ENCODE measurements at regions not wholly inside any gene's neighbourhood (a gene's known extent, or its start where the extent isn't known, plus 50 kb on each side); places are given as distances from the start of the nearest gene placed in this dataset.

GRCh38 chr4:45661893-45662292 is 462.0 kb downstream of the GABRG1 start (continued):
- TF ChIP-seq RAD21 (IDR thresholded peaks at IDR 0.05) (no peak), ATF3 (IDR thresholded peaks at IDR 0.05) (no peak), RXRA (IDR thresholded peaks at IDR 0.05) (no peak), GABPA (IDR thresholded peaks at IDR 0.05 in 1 of 2, conservative IDR thresholded peaks at IDR 0.05 in 1 of 2) (no peak), TAF1 (conservative IDR thresholded peaks at IDR 0.05) (no peak), NR2F2 (IDR thresholded peaks at IDR 0.05) (no peak), FOXA2 (IDR thresholded peaks at IDR 0.05) (no peak)

- no peak for TF ChIP-seq SP1 (IDR thresholded peaks at IDR 0.05)
- TF ChIP-seq FOXA1 (IDR thresholded peaks at IDR 0.05): no peak
- TF ChIP-seq GABPA (IDR thresholded peaks at IDR 0.05 in 1 of 2, conservative IDR thresholded peaks at IDR 0.05 in 1 of 2): no peak
- no peak for TF ChIP-seq FOXA2 (IDR thresholded peaks at IDR 0.05)
- TF ChIP-seq ZBTB33 (IDR thresholded peaks at IDR 0.05): no peak
- no peak for TF ChIP-seq HNF4G (IDR thresholded peaks at IDR 0.05)
- TF ChIP-seq, protein P1, sequence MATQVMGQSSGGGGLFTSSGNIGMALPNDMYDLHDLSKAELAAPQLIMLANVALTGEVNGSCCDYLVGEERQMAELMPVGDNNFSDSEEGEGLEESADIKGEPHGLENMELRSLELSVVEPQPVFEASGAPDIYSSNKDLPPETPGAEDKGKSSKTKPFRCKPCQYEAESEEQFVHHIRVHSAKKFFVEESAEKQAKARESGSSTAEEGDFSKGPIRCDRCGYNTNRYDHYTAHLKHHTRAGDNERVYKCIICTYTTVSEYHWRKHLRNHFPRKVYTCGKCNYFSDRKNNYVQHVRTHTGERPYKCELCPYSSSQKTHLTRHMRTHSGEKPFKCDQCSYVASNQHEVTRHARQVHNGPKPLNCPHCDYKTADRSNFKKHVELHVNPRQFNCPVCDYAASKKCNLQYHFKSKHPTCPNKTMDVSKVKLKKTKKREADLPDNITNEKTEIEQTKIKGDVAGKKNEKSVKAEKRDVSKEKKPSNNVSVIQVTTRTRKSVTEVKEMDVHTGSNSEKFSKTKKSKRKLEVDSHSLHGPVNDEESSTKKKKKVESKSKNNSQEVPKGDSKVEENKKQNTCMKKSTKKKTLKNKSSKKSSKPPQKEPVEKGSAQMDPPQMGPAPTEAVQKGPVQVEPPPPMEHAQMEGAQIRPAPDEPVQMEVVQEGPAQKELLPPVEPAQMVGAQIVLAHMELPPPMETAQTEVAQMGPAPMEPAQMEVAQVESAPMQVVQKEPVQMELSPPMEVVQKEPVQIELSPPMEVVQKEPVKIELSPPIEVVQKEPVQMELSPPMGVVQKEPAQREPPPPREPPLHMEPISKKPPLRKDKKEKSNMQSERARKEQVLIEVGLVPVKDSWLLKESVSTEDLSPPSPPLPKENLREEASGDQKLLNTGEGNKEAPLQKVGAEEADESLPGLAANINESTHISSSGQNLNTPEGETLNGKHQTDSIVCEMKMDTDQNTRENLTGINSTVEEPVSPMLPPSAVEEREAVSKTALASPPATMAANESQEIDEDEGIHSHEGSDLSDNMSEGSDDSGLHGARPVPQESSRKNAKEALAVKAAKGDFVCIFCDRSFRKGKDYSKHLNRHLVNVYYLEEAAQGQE (IDR thresholded peaks at IDR 0.05): no peak
- no peak for TF ChIP-seq HNF4A (conservative IDR thresholded peaks at IDR 0.05)
- no peak for TF ChIP-seq TAF1 (conservative IDR thresholded peaks at IDR 0.05)
- no peak for TF ChIP-seq RXRA (IDR thresholded peaks at IDR 0.05)
- no peak for TF ChIP-seq ATF3 (IDR thresholded peaks at IDR 0.05)
- no peak for TF ChIP-seq NR2F2 (IDR thresholded peaks at IDR 0.05)
- H3K9ac ChIP-seq (ENCODE audit: low read depth in 1 of 2, low read length in 2 of 2): no peak overlapping the region
- H3K4me1 ChIP-seq (ENCODE audit: control insufficient read depth in 4 of 4, insufficient read depth in 4 of 4, low read length in 3 of 4): peaks cover 0 to 3% (median 0%) of the 10 kb centered on the region in 4 donors
- no peaks in the 10 kb centered on the region for H3K27me3 ChIP-seq (ENCODE audit: control insufficient read depth in 4 of 4, insufficient read depth in 4 of 4, low read length in 3 of 4)
- 86% methylated on average over 1 of the region's 1 CpG for WGBS
- no peak for DNase-seq (ENCODE audit: low spot score)
- H3K36me3 ChIP-seq (ENCODE audit: control insufficient read depth in 4 of 4, insufficient read depth in 3 of 4, low read depth in 1 of 4, low read length in 3 of 4): no peaks in the 10 kb centered on the region
- H3K9me3 ChIP-seq (ENCODE audit: control insufficient read depth in 4 of 4, low read length in 3 of 4): no peaks in the 10 kb centered on the region
- H3K4me3 ChIP-seq (ENCODE audit: low read depth in 1 of 3, low read length in 3 of 3): no peak overlapping the region
- H3K27ac ChIP-seq (ENCODE audit: low read depth in 1 of 2, low read length in 2 of 2): no peak overlapping the region
Observed at GRCh38 chr4:45650545-45650944, 473.3 kb downstream of the GABRG1 start.

- no peak overlapping the region for H3K4me3 ChIP-seq (ENCODE audit: low read depth in 1 of 3, low read length in 3 of 3)
- peaks cover 0 to 3% (median 0%) of the 10 kb centered on the region in 4 donors for H3K4me1 ChIP-seq (ENCODE audit: control insufficient read depth in 4 of 4, insufficient read depth in 4 of 4, low read length in 3 of 4)
- no peaks in the 10 kb centered on the region for H3K9me3 ChIP-seq (ENCODE audit: control insufficient read depth in 4 of 4, low read length in 3 of 4)
- no peak overlapping the region for H3K9ac ChIP-seq (ENCODE audit: low read depth in 1 of 2, low read length in 2 of 2)
- H3K27me3 ChIP-seq (ENCODE audit: control insufficient read depth in 4 of 4, insufficient read depth in 4 of 4, low read length in 3 of 4): peaks cover 0 to 2% (median 0%) of the 10 kb centered on the region in 4 donors
- DNase-seq (ENCODE audit: low spot score): no peak
- H3K36me3 ChIP-seq (ENCODE audit: control insufficient read depth in 4 of 4, insufficient read depth in 3 of 4, low read depth in 1 of 4, low read length in 3 of 4): no peaks in the 10 kb centered on the region
- H3K27ac ChIP-seq (ENCODE audit: low read depth in 1 of 2, low read length in 2 of 2): no peak overlapping the region
- TF ChIP-seq NR2F2 (IDR thresholded peaks at IDR 0.05) (no peak), ATF3 (IDR thresholded peaks at IDR 0.05) (no peak), FOXA1 (IDR thresholded peaks at IDR 0.05) (no peak), HNF4G (IDR thresholded peaks at IDR 0.05) (no peak), ZBTB33 (IDR thresholded peaks at IDR 0.05) (no peak), GABPA (IDR thresholded peaks at IDR 0.05 in 1 of 2, conservative IDR thresholded peaks at IDR 0.05 in 1 of 2) (no peak), FOXA2 (IDR thresholded peaks at IDR 0.05) (no peak), MAX (IDR thresholded peaks at IDR 0.05) (no peak)
- TF ChIP-seq, protein P1 (IDR thresholded peaks at IDR 0.05): no peak
Observed at GRCh38 chr4:45648846-45649245, 475.0 kb downstream of the GABRG1 start.

Measured in liver (tissue), 7 donors.